HepG2 (cell line): ENCODE measurements at regions not wholly inside any gene's neighbourhood (a gene's known extent, or its start where the extent isn't known, plus 50 kb on each side); places are given as distances from the start of the nearest gene placed in this dataset.

Experiments used
- ATAC-seq: fragments of 200-7000 bp; cut with Tn5 transposase; 3 replicates; pipeline ENCODE4 v1.9.1; 2020; ENCODE audit warnings: mild to moderate bottlenecking, moderate library complexity
- BruUV-seq: library from RNA; stranded (reverse); fragments of 400-500 nt; replicated peaks from 2 replicates; lab custom pipeline; 2021; lab: Mats Ljungman, UMichigan
- CTCF ChIA-PET: fragments of 300-600 bp; formaldehyde crosslinking; extraction: SDS; loops from one replicate; lab custom pipeline; 2021; ENCODE audit warnings: low total read pairs, inconsistent platforms, low intra/inter-chr PET ratio; lab: Yijun Ruan, JAX
- POLR2A ChIA-PET: fragments of 350-600 bp; sonication (Branson Sonifier 250); formaldehyde crosslinking; loops from one replicate; lab custom pipeline; 2020; ENCODE audit warnings: antibody characterized with exemption, inconsistent platforms; lab: Yijun Ruan, JAX
- DNase-seq: peaks from one replicate; pipeline ENCODE4 v3.0.0-alpha.2; 2015; ENCODE audit warnings: low spot score
- FAIRE-seq: peaks from 3 replicates; lab custom pipeline; 2011; peaks lifted over from hg19 to GRCh38; lab: Jason Lieb, UNC
- H2AFZ ChIP-seq: one replicate; pipeline ENCODE4 v1.6.1; 2011; ENCODE audit warnings: low read length, inconsistent platforms
- H3K27ac ChIP-seq: fragments of 300-600 bp; 3 replicates; pipeline ENCODE4 v1.8.0; 2011; ENCODE audit warnings: mixed run types, mild to moderate bottlenecking, mixed read lengths, low read length, inconsistent platforms; ENCODE audit not compliant: insufficient read depth; ENCODE audit errors: extremely low read length
- H3K27me3 ChIP-seq, 2 experiments: fragments of 200-600 bp in 1 of 2; 2 replicates in 1 of 2; 3 replicates in 1 of 2; pipeline versions ENCODE4 v1.6.0 to v1.8.0; 2011; ENCODE audit warnings: low read length in 2 of 2, mild to moderate bottlenecking in 2 of 2, moderate library complexity in 2 of 2, inconsistent platforms in 1 of 2; ENCODE audit not compliant: insufficient read depth in 2 of 2, control insufficient read depth in 1 of 2
- H3K36me3 ChIP-seq, 2 experiments: fragments of 200-600 bp in 1 of 2; replicated peaks in 1 of 2; 2 replicates in 1 of 2; 3 replicates in 1 of 2; pipeline versions ENCODE4 v1.5.1 to v1.8.0; 2011; ENCODE audit warnings: low read length in 2 of 2, inconsistent platforms in 1 of 2; ENCODE audit not compliant: insufficient read depth in 2 of 2, control insufficient read depth in 1 of 2
- H3K4me1 ChIP-seq: 2 replicates; pipeline ENCODE4 v1.5.1; 2012; ENCODE audit warnings: low read length, inconsistent platforms; ENCODE audit not compliant: insufficient read depth
- H3K4me2 ChIP-seq: 2 replicates; pipeline ENCODE4 v1.6.0; 2011; ENCODE audit warnings: low read depth, low read length, inconsistent platforms
- H3K4me3 ChIP-seq, 3 experiments: fragments of 200-600 bp in 1 of 3; sonication (generic), shearing (Covaris generic) in 1 of 3; replicated peaks in 1 of 3; 2 replicates each; pipeline ENCODE4 v1.5.1; 2011 to 2016; ENCODE audit warnings: low read length in 3 of 3, inconsistent platforms in 2 of 3, low read depth in 2 of 3, mild to moderate bottlenecking in 2 of 3, control low read depth in 1 of 3, mixed read lengths in 1 of 3; ENCODE audit not compliant: insufficient read depth in 1 of 3
- H3K79me2 ChIP-seq: one replicate; pipeline ENCODE4 v1.6.1; 2011; ENCODE audit warnings: low read length, inconsistent platforms; ENCODE audit not compliant: insufficient read depth
- H3K9ac ChIP-seq: 2 replicates; pipeline ENCODE4 v1.6.0; 2011; ENCODE audit warnings: mild to moderate bottlenecking, low read depth, low read length, inconsistent platforms; ENCODE audit not compliant: insufficient read depth
- H3K9me3 ChIP-seq: 2 replicates; pipeline ENCODE4 v1.5.1; 2012; ENCODE audit warnings: mild to moderate bottlenecking, low read length
- H4K20me1 ChIP-seq: 2 replicates; pipeline ENCODE4 v1.6.0; 2011; ENCODE audit warnings: inconsistent platforms, mild to moderate bottlenecking, low read length, moderate library complexity; ENCODE audit not compliant: insufficient read depth
- CEBPB ChIP-seq: IDR thresholded peaks from 2 replicates; pipeline ENCODE4 v1.6.1; 2011; ENCODE audit warnings: low read depth, low read length, improper control_type of control experiment, borderline replicate concordance
- PBX2 ChIP-seq: IDR thresholded peaks from 2 replicates; pipeline ENCODE4 v1.6.1; 2016; ENCODE audit warnings: control low read depth
- PHF5A ChIP-seq: IDR thresholded peaks from one replicate; pipeline ENCODE4 v1.6.1; 2018; ENCODE audit warnings: low read depth, missing genetic modification reagents; ENCODE audit not compliant: unreplicated experiment
- RFXANK ChIP-seq: IDR thresholded peaks from 2 replicates; pipeline ENCODE4 v1.6.1; 2016
- SIN3B ChIP-seq: fragments of 150-350 bp; IDR thresholded peaks from 2 replicates; pipeline ENCODE4 v1.6.1; 2014; ENCODE audit warnings: low read length
- ZMYM4 ChIP-seq: sonication (generic); formaldehyde crosslinking; IDR thresholded peaks from 2 replicates; pipeline ENCODE4 v1.8.1; 2023; ENCODE audit warnings: mild to moderate bottlenecking, missing genetic modification reagents
- ZNF335 ChIP-seq: sonication (generic); formaldehyde crosslinking; IDR thresholded peaks from 2 replicates; pipeline ENCODE4 v1.4.0; 2020; ENCODE audit warnings: missing genetic modification reagents
- ZNF790 ChIP-seq: sonication (generic); formaldehyde crosslinking; IDR thresholded peaks from 2 replicates; pipeline ENCODE4 v1.8.0; 2022; ENCODE audit warnings: missing genetic modification reagents, mild to moderate bottlenecking, borderline replicate concordance
- WGBS: methylation state at CpG from one replicate; pipeline ENCODE4 v1.1.6; 2017; ENCODE audit warnings: low lambda C conversion rate; 5-methylcytosine and 5-hydroxymethylcytosine counted together
- in situ Hi-C: cut with HindIII; loops from 2 replicates; pipeline ENCODE4 v1.10.0; 2017; ENCODE audit warnings: low pct_unique_long_range_greater_than_20kb; ENCODE audit not compliant: extremely low pct_ligation_motif_present
- intact Hi-C: fragments of 100-400 bp; cut with micrococcal nuclease; formaldehyde crosslinking; loops from one replicate; pipeline ENCODE4 v1.10.0; 2022; ENCODE audit not compliant: unreplicated experiment
- TF ChIP-seq, protein P1 (sequence below): sonication (generic); formaldehyde crosslinking; IDR thresholded peaks from 2 replicates; pipeline ENCODE4 v1.8.1; 2022; ENCODE audit warnings: low read depth, mild to moderate bottlenecking, missing genetic modification reagents

DNA sequence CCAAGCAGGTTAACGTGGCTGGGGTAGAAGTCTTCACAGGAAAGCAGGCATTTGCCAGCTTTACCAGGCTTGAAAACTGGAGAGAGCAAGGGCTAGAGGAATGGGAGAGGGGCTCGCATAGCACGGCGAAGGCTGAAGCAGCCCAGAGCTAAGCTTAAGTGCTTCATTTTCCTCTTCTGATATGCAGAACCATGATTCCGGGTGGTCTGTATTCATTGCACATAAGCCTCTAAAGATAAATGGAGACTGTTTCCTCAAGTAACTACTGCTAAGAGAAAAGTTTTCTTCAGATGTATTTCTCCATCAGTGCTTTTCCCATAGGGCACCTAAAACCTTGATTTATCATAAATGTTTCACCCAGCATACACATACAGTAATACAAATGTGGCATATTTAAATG, 414.1 kb downstream of the MLLT3 start (continued):
- TF ChIP-seq, protein P1, sequence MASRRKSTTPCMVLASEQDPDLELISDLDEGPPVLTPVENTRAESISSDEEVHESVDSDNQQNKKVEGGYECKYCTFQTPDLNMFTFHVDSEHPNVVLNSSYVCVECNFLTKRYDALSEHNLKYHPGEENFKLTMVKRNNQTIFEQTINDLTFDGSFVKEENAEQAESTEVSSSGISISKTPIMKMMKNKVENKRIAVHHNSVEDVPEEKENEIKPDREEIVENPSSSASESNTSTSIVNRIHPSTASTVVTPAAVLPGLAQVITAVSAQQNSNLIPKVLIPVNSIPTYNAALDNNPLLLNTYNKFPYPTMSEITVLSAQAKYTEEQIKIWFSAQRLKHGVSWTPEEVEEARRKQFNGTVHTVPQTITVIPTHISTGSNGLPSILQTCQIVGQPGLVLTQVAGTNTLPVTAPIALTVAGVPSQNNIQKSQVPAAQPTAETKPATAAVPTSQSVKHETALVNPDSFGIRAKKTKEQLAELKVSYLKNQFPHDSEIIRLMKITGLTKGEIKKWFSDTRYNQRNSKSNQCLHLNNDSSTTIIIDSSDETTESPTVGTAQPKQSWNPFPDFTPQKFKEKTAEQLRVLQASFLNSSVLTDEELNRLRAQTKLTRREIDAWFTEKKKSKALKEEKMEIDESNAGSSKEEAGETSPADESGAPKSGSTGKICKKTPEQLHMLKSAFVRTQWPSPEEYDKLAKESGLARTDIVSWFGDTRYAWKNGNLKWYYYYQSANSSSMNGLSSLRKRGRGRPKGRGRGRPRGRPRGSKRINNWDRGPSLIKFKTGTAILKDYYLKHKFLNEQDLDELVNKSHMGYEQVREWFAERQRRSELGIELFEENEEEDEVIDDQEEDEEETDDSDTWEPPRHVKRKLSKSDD (CRISPR knock-in tag): no peak
- TF ChIP-seq ZNF335 (CRISPR knock-in tag): no peak
- TF ChIP-seq RFXANK: no peak
- TF ChIP-seq, all 625 proteins: peak for 0

DNA sequence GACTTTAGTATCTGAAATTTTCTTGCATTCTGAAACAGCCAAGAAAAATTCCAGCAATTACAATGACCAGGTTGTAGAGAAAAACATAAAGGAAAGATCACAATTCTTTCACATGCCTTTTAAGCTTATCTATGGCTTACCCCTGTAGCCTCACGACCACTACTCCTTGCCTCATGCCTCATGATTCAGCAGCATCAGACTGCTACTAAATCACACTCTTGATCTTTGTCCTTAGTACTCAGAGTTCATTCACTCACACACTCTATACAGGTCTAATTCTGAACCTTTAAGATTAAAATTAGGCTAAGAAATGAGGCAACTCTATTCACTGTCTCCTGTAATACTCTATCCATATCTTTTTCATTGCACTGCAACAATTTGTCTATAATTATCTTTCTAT, 415.1 kb downstream of the MLLT3 start:
- WGBS: 5% methylated on average over 1 of the region's 1 CpG
- FAIRE-seq (no peak), ATAC-seq (no peak), DNase-seq (no peak)
- Histone ChIP-seq H3K4me3 (no peak overlapping the region), H2AFZ (no peak overlapping the region), H3K36me3 (no peaks in the 10 kb centered on the region), H3K9me3 (no peaks in the 10 kb centered on the region), H3K79me2 (no peaks in the 10 kb centered on the region), H3K4me1 (no peaks in the 10 kb centered on the region), H3K4me2 (no peak overlapping the region), H3K27ac (no peak overlapping the region), H3K9ac (no peak overlapping the region), H4K20me1 (no peaks in the 10 kb centered on the region), H3K27me3 (no peaks in the 10 kb centered on the region)
- POLR2A ChIA-PET: no interaction called here
- intact Hi-C loops: no loop called here
- BruUV-seq: no TSS peak
- CTCF ChIA-PET: no interaction called here
- no peak for TF ChIP-seq ZMYM4 (CRISPR knock-in tag)
- no peak for TF ChIP-seq CEBPB
- no peak for TF ChIP-seq ZNF790 (CRISPR knock-in tag)
- no peak for TF ChIP-seq SIN3B
- TF ChIP-seq PHF5A: no peak
- TF ChIP-seq PBX2 (CRISPR knock-in tag): no peak
- in situ Hi-C loops: no loop called here
